ENCODE measurements at regions not wholly inside any gene's neighbourhood (a gene's known extent, or its start where the extent isn't known, plus 50 kb on each side); places are given as distances from the start of the nearest gene placed in this dataset.

DNA sequence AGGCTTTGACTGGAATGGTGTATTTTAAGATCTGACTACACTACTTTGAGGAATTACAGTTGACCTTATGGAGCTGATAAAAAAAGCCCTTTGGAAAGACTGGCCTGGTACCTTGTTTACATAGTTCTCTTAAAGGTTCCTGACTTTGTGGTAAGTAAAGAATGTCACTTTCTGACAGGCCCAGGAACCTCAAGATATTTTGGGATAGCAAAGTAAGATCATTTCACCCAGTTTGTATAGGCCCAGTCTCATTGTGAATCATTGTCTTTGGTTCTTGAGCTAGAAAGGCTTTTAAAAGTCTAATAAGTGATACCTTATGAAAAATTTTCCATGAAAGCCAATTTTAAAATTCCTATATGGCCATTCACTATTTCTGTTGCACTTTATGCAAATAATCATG lies 316.3 kb upstream of the LRRTM4 start:
- TF ChIP-seq POLR2A (IDR thresholded peaks at IDR 0.05): no peak
- TF ChIP-seq, protein P1, sequence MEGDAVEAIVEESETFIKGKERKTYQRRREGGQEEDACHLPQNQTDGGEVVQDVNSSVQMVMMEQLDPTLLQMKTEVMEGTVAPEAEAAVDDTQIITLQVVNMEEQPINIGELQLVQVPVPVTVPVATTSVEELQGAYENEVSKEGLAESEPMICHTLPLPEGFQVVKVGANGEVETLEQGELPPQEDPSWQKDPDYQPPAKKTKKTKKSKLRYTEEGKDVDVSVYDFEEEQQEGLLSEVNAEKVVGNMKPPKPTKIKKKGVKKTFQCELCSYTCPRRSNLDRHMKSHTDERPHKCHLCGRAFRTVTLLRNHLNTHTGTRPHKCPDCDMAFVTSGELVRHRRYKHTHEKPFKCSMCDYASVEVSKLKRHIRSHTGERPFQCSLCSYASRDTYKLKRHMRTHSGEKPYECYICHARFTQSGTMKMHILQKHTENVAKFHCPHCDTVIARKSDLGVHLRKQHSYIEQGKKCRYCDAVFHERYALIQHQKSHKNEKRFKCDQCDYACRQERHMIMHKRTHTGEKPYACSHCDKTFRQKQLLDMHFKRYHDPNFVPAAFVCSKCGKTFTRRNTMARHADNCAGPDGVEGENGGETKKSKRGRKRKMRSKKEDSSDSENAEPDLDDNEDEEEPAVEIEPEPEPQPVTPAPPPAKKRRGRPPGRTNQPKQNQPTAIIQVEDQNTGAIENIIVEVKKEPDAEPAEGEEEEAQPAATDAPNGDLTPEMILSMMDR (IDR thresholded peaks at IDR 0.05 in 4 of 5, conservative IDR thresholded peaks at IDR 0.05 in 1 of 5): no peak
